HEK293 (cell line): ENCODE measurements at regions not wholly inside any gene's neighbourhood (a gene's known extent, or its start where the extent isn't known, plus 50 kb on each side); places are given as distances from the start of the nearest gene placed in this dataset.

ENCODE experiments used
- CTCF ChIP-seq: fragments of 450-650 bp; formaldehyde crosslinking; IDR thresholded peaks from 2 replicates; pipeline ENCODE4 v1.5.1; 2016; ENCODE audit warnings: missing biosample characterization, missing genetic modification characterization
- HOXA7 ChIP-seq: sonication (generic); formaldehyde crosslinking; IDR thresholded peaks from 2 replicates; pipeline ENCODE4 v1.8.1; 2022; ENCODE audit warnings: missing genetic modification reagents, borderline replicate concordance
- MYNN ChIP-seq: fragments of 450-650 bp; formaldehyde crosslinking; IDR thresholded peaks from 2 replicates; pipeline ENCODE4 v1.5.1; 2016; ENCODE audit warnings: missing biosample characterization, missing genetic modification characterization, borderline replicate concordance
- OVOL3 ChIP-seq: fragments of 450-650 bp; formaldehyde crosslinking; IDR thresholded peaks from 2 replicates; pipeline ENCODE4 v1.5.1; 2016; ENCODE audit warnings: missing biosample characterization, missing genetic modification characterization
- YY1 ChIP-seq: fragments of 450-650 bp; formaldehyde crosslinking; IDR thresholded peaks from 2 replicates; pipeline ENCODE4 v1.5.1; 2018; ENCODE audit warnings: missing biosample characterization, missing genetic modification characterization
- ZBTB8A ChIP-seq: fragments of 450-650 bp; formaldehyde crosslinking; IDR thresholded peaks from 2 replicates; pipeline ENCODE4 v1.5.1; 2016; ENCODE audit warnings: missing biosample characterization, missing genetic modification characterization
- ZNF16 ChIP-seq: fragments of 450-650 bp; formaldehyde crosslinking; IDR thresholded peaks from 2 replicates; pipeline ENCODE4 v1.5.1; 2016; ENCODE audit warnings: low read depth, missing biosample characterization, missing genetic modification characterization
- ZNF174 ChIP-seq: fragments of 450-650 bp; formaldehyde crosslinking; IDR thresholded peaks from 2 replicates; pipeline ENCODE4 v1.5.0; 2017; ENCODE audit warnings: missing biosample characterization, mild to moderate bottlenecking, missing genetic modification characterization
- ZNF24 ChIP-seq: fragments of 450-650 bp; formaldehyde crosslinking; IDR thresholded peaks from 2 replicates; pipeline ENCODE4 v1.5.1; 2016; ENCODE audit warnings: missing biosample characterization, missing genetic modification characterization
- ZNF561 ChIP-seq: fragments of 450-650 bp; IDR thresholded peaks from 2 replicates; pipeline ENCODE4 v1.5.1; 2018; ENCODE audit warnings: missing biosample characterization, missing genetic modification characterization, borderline replicate concordance
- ZNF747 ChIP-seq: fragments of 450-650 bp; formaldehyde crosslinking; IDR thresholded peaks from 2 replicates; pipeline ENCODE4 v1.5.1; 2016; ENCODE audit warnings: missing biosample characterization, missing genetic modification characterization
- TF ChIP-seq, protein P1 (sequence below): fragments of 450-650 bp; formaldehyde crosslinking; IDR thresholded peaks from 2 replicates; pipeline ENCODE4 v1.5.1; 2017; ENCODE audit warnings: missing biosample characterization, mild to moderate bottlenecking, missing genetic modification characterization, moderate library complexity
- TF ChIP-seq, protein P2 (sequence below): fragments of 450-650 bp; formaldehyde crosslinking; IDR thresholded peaks from 2 replicates; pipeline ENCODE4 v1.5.1; 2016; ENCODE audit warnings: missing biosample characterization, missing genetic modification characterization
- TF ChIP-seq, protein P3 (sequence below): fragments of 450-650 bp; formaldehyde crosslinking; IDR thresholded peaks from 2 replicates; pipeline ENCODE4 v1.5.1; 2016; ENCODE audit warnings: missing biosample characterization, missing genetic modification characterization

GRCh38 chr5:36763454-36763853, 113.1 kb upstream of the NIPBL start:
- TF ChIP-seq CTCF (no peak), ZNF16 (no peak), OVOL3 (no peak), ZNF747 (tag by site-specific recombination) (no peak), YY1 (tag by site-specific recombination) (no peak), ZNF561 (tag by site-specific recombination) (no peak), HOXA7 (no peak), ZNF174 (tag by site-specific recombination) (no peak), ZBTB8A (tag by site-specific recombination) (no peak), ZNF24 (tag by site-specific recombination) (no peak), MYNN (no peak)
- TF ChIP-seq, protein P1, sequence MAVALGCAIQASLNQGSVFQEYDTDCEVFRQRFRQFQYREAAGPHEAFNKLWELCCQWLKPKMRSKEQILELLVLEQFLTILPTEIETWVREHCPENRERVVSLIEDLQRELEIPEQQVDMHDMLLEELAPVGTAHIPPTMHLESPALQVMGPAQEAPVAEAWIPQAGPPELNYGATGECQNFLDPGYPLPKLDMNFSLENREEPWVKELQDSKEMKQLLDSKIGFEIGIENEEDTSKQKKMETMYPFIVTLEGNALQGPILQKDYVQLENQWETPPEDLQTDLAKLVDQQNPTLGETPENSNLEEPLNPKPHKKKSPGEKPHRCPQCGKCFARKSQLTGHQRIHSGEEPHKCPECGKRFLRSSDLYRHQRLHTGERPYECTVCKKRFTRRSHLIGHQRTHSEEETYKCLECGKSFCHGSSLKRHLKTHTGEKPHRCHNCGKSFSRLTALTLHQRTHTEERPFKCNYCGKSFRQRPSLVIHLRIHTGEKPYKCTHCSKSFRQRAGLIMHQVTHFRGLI (tag by site-specific recombination): no peak
- TF ChIP-seq, protein P2, sequence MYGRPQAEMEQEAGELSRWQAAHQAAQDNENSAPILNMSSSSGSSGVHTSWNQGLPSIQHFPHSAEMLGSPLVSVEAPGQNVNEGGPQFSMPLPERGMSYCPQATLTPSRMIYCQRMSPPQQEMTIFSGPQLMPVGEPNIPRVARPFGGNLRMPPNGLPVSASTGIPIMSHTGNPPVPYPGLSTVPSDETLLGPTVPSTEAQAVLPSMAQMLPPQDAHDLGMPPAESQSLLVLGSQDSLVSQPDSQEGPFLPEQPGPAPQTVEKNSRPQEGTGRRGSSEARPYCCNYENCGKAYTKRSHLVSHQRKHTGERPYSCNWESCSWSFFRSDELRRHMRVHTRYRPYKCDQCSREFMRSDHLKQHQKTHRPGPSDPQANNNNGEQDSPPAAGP (tag by site-specific recombination): no peak
- TF ChIP-seq, protein P3, sequence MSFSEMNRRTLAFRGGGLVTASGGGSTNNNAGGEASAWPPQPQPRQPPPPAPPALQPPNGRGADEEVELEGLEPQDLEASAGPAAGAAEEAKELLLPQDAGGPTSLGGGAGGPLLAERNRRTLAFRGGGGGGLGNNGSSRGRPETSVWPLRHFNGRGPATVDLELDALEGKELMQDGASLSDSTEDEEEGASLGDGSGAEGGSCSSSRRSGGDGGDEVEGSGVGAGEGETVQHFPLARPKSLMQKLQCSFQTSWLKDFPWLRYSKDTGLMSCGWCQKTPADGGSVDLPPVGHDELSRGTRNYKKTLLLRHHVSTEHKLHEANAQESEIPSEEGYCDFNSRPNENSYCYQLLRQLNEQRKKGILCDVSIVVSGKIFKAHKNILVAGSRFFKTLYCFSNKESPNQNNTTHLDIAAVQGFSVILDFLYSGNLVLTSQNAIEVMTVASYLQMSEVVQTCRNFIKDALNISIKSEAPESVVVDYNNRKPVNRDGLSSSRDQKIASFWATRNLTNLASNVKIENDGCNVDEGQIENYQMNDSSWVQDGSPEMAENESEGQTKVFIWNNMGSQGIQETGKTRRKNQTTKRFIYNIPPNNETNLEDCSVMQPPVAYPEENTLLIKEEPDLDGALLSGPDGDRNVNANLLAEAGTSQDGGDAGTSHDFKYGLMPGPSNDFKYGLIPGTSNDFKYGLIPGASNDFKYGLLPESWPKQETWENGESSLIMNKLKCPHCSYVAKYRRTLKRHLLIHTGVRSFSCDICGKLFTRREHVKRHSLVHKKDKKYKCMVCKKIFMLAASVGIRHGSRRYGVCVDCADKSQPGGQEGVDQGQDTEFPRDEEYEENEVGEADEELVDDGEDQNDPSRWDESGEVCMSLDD (tag by site-specific recombination): no peak
